GM12865 (cell line): ENCODE measurements at regions not wholly inside any gene's neighbourhood (a gene's known extent, or its start where the extent isn't known, plus 50 kb on each side); places are given as distances from the start of the nearest gene placed in this dataset.

Experiments used
- DNase-seq: peaks from one replicate; pipeline ENCODE4 v3.0.0; 2010; ENCODE audit warnings: low read depth
- H3K4me3 ChIP-seq: 2 replicates; pipeline ENCODE4 v1.5.1; 2011; ENCODE audit warnings: mild to moderate bottlenecking, low read depth, low read length, control low read depth
- CTCF ChIP-seq: IDR thresholded peaks from 2 replicates; pipeline ENCODE4 v1.5.1; 2011; ENCODE audit warnings: low read length, control low read depth, low read depth, inconsistent platforms; ENCODE audit not compliant: insufficient read depth; ENCODE audit errors: missing control alignments

- no peak for TF ChIP-seq CTCF
Observed at GRCh38 chr5:82662340-82662739, 384.2 kb upstream of the RPS23 start.

GRCh38 chr5:82661933-82662332 is 383.8 kb upstream of the RPS23 start:
- H3K4me3 ChIP-seq: no peak overlapping the region
- DNase-seq: no peak
- no peak for TF ChIP-seq CTCF

More at GRCh38 chr5:82662340-82662739, 384.2 kb upstream of the RPS23 start:
- H3K4me3 ChIP-seq: no peak overlapping the region
- no peak for DNase-seq

- no peak for DNase-seq
- TF ChIP-seq CTCF: no peak
- no peak overlapping the region for H3K4me3 ChIP-seq
Observed at GRCh38 chr5:82661462-82661861, 383.3 kb upstream of the RPS23 start.

DNA sequence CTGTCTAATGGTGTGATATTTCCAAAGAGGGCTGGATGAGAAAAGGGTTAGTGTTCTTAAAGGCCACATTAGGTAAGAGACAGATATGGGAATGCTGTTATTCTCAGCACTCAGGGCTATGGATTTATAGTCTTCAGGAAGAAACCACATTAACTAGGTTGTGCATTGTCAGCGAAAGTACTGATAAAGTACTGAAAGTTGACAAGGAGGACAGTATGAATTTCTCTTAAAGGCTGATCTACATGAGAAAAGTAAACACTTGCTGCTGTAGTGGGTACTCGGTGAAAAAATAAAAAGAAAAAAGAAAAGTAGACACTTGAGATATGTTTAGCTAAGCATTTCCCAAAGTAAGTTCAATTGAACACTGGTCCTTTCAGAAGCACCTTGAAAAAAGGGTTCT is 381.0 kb upstream of the RPS23 start:
- DNase-seq: no peak
- no peak for TF ChIP-seq CTCF
- H3K4me3 ChIP-seq: no peak overlapping the region

- no peak for TF ChIP-seq CTCF
- DNase-seq: no peak
- H3K4me3 ChIP-seq: no peak overlapping the region
Observed at GRCh38 chr5:82657033-82657699, 379.0 kb upstream of the RPS23 start.

DNA sequence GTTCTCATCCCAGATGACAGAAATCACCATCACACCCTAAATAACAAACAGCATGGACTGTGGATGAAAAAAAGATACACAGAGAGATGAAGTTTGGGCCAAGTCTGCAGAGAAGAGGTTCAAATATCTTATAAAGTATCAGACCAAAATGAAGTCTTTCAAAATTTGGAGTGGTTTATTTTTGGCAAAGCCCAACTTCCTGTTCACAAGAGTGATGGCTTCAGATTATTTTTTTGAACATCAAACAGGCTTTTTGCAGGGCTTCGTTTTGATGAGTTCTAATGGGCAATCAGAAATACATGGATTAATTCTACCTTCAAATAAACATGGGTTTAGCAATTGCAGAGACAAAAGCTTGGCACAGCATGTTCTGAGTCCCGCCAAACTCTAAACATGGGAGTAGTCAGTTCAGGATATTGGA is 378.2 kb upstream of the RPS23 start:
- DNase-seq: no peak
- H3K4me3 ChIP-seq: no peak overlapping the region
- TF ChIP-seq CTCF: no peak

GRCh38 chr5:82655078-82655477 is 376.9 kb upstream of the RPS23 start:
- no peak for DNase-seq
- H3K4me3 ChIP-seq: no peak overlapping the region
- no peak for TF ChIP-seq CTCF
